HEK293 (cell line): ENCODE measurements at regions not wholly inside any gene's neighbourhood (a gene's known extent, or its start where the extent isn't known, plus 50 kb on each side); places are given as distances from the start of the nearest gene placed in this dataset.

Experiments
- CTCF ChIA-PET: fragments of 350-600 bp; formaldehyde crosslinking; extraction: SDS; loops from one replicate; lab custom pipeline; 2021; ENCODE audit warnings: antibody characterized with exemption; lab: Yijun Ruan, JAX
- POLR2A ChIA-PET: fragments of 300-600 bp; formaldehyde crosslinking; extraction: SDS; loops from one replicate; lab custom pipeline; 2020; ENCODE audit warnings: antibody characterized with exemption, inconsistent platforms; lab: Yijun Ruan, JAX
- H3K27ac ChIP-seq: fragments of 200-500 bp; sonication (Bioruptor generic); 2 replicates; pipeline ENCODE4 v1.5.1; 2014; ENCODE audit warnings: low read depth, low read length, control low read depth, inconsistent platforms; ENCODE audit errors: extremely low read depth
- H3K36me3 ChIP-seq, 2 experiments: fragments of 200-500 bp in 1 of 2; sonication (Bioruptor generic) in 1 of 2; 1 replicate in 1 of 2; 2 replicates in 1 of 2; pipeline ENCODE4 v1.5.1; 2014 to 2017; ENCODE audit warnings: inconsistent platforms in 2 of 2, low read length in 2 of 2; ENCODE audit not compliant: control insufficient read depth in 2 of 2, insufficient read depth in 1 of 2
- H3K4me1 ChIP-seq: fragments of 200-500 bp; sonication (Bioruptor generic); 2 replicates; pipeline ENCODE4 v1.5.1; 2014; ENCODE audit warnings: mild to moderate bottlenecking, low read length, inconsistent platforms; ENCODE audit not compliant: control insufficient read depth, insufficient read depth
- H3K4me3 ChIP-seq: 2 replicates; pipeline ENCODE4 v1.5.1; 2011; ENCODE audit warnings: low read depth, mild to moderate bottlenecking, control low read depth, low read length, moderate library complexity
- H3K9me3 ChIP-seq: fragments of 200-500 bp; sonication (Bioruptor generic); 2 replicates; pipeline ENCODE4 v1.5.1; 2014; ENCODE audit warnings: low read depth, low read length, inconsistent platforms; ENCODE audit not compliant: control insufficient read depth, insufficient read depth
- BCL11B ChIP-seq: fragments of 450-650 bp; formaldehyde crosslinking; IDR thresholded peaks from 2 replicates; pipeline ENCODE4 v1.5.1; 2016; ENCODE audit warnings: low read depth, missing biosample characterization, missing genetic modification characterization
- HIC1 ChIP-seq: fragments of 450-650 bp; formaldehyde crosslinking; IDR thresholded peaks from 2 replicates; pipeline ENCODE4 v1.5.1; 2016; ENCODE audit warnings: missing biosample characterization, missing genetic modification characterization
- HOXD13 ChIP-seq: sonication (generic); formaldehyde crosslinking; IDR thresholded peaks from 2 replicates; pipeline ENCODE4 v1.8.0; 2022; ENCODE audit warnings: missing genetic modification reagents, borderline replicate concordance
- PRDM10 ChIP-seq: fragments of 450-650 bp; formaldehyde crosslinking; IDR thresholded peaks from 2 replicates; pipeline ENCODE4 v1.5.1; 2016; ENCODE audit warnings: missing biosample characterization, missing genetic modification characterization
- ZNF155 ChIP-seq: fragments of 450-650 bp; formaldehyde crosslinking; IDR thresholded peaks from 2 replicates; pipeline ENCODE4 v1.5.1; 2016; ENCODE audit warnings: missing biosample characterization, missing genetic modification characterization
- ZNF16 ChIP-seq: fragments of 450-650 bp; formaldehyde crosslinking; IDR thresholded peaks from 2 replicates; pipeline ENCODE4 v1.5.1; 2016; ENCODE audit warnings: low read depth, missing biosample characterization, missing genetic modification characterization
- ZNF341 ChIP-seq: fragments of 450-650 bp; formaldehyde crosslinking; IDR thresholded peaks from 2 replicates; pipeline ENCODE4; 2016; ENCODE audit warnings: low read depth, missing biosample characterization, missing genetic modification characterization
- ZNF404 ChIP-seq: fragments of 450-650 bp; formaldehyde crosslinking; IDR thresholded peaks from 2 replicates; pipeline ENCODE4 v1.5.1; 2017; ENCODE audit warnings: missing biosample characterization, missing genetic modification characterization
- ZNF555 ChIP-seq: fragments of 450-650 bp; formaldehyde crosslinking; conservative IDR thresholded peaks from 2 replicates; pipeline ENCODE4 v1.5.1; 2017; ENCODE audit warnings: missing biosample characterization, mild to moderate bottlenecking, missing genetic modification characterization, inconsistent platforms
- ZNF585B ChIP-seq: fragments of 450-650 bp; formaldehyde crosslinking; IDR thresholded peaks from 2 replicates; pipeline ENCODE4 v1.5.1; 2016; ENCODE audit warnings: missing biosample characterization, missing genetic modification characterization
- ZNF626 ChIP-seq: fragments of 450-650 bp; sonication (Bioruptor Pico); formaldehyde crosslinking; IDR thresholded peaks from 2 replicates; pipeline ENCODE4 v1.5.1; 2018; ENCODE audit warnings: missing biosample characterization, missing genetic modification characterization, inconsistent platforms
- ZXDB ChIP-seq: fragments of 450-650 bp; formaldehyde crosslinking; IDR thresholded peaks from 2 replicates; pipeline ENCODE4 v1.5.1; 2016; ENCODE audit warnings: missing biosample characterization, missing genetic modification characterization
- TF ChIP-seq, protein P1 (sequence below): fragments of 450-650 bp; formaldehyde crosslinking; IDR thresholded peaks from 2 replicates; pipeline ENCODE4 v1.5.1; 2016; ENCODE audit warnings: missing biosample characterization, missing genetic modification characterization
- TF ChIP-seq, protein P2 (sequence below): fragments of 450-650 bp; formaldehyde crosslinking; IDR thresholded peaks from 2 replicates; pipeline ENCODE4 v1.5.1; 2016; ENCODE audit warnings: missing biosample characterization, missing genetic modification characterization
- TF ChIP-seq, protein P3 (sequence below): fragments of 450-650 bp; formaldehyde crosslinking; IDR thresholded peaks from 2 replicates; pipeline ENCODE4 v1.5.1; 2016; ENCODE audit warnings: missing biosample characterization, missing genetic modification characterization, borderline replicate concordance

GRCh38 chr6:27112974-27113373 lies 134.5 kb upstream of the PRSS16 start:
- CTCF ChIA-PET = interaction anchor here (0.5 kb wide), 1 partner anchor 496 kb away, joined by 3 read pairs; no protein-coding TSS in a partner anchor
- no peaks in the 10 kb centered on the region for H3K4me1 ChIP-seq
- no peak for TF ChIP-seq BCL11B (tag by site-specific recombination)
- no peak for TF ChIP-seq ZNF404 (tag by site-specific recombination)
- TF ChIP-seq ZNF341 = no peak
- TF ChIP-seq ZNF16 (tag by site-specific recombination) = no peak
- TF ChIP-seq, protein P1, sequence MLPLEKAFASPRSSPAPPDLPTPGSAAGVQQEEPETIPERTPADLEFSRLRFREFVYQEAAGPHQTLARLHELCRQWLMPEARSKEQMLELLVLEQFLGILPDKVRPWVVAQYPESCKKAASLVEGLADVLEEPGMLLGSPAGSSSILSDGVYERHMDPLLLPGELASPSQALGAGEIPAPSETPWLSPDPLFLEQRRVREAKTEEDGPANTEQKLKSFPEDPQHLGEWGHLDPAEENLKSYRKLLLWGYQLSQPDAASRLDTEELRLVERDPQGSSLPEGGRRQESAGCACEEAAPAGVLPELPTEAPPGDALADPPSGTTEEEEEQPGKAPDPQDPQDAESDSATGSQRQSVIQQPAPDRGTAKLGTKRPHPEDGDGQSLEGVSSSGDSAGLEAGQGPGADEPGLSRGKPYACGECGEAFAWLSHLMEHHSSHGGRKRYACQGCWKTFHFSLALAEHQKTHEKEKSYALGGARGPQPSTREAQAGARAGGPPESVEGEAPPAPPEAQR (tag by site-specific recombination) = no peak
- TF ChIP-seq ZNF585B = no peak
- TF ChIP-seq, protein P2, sequence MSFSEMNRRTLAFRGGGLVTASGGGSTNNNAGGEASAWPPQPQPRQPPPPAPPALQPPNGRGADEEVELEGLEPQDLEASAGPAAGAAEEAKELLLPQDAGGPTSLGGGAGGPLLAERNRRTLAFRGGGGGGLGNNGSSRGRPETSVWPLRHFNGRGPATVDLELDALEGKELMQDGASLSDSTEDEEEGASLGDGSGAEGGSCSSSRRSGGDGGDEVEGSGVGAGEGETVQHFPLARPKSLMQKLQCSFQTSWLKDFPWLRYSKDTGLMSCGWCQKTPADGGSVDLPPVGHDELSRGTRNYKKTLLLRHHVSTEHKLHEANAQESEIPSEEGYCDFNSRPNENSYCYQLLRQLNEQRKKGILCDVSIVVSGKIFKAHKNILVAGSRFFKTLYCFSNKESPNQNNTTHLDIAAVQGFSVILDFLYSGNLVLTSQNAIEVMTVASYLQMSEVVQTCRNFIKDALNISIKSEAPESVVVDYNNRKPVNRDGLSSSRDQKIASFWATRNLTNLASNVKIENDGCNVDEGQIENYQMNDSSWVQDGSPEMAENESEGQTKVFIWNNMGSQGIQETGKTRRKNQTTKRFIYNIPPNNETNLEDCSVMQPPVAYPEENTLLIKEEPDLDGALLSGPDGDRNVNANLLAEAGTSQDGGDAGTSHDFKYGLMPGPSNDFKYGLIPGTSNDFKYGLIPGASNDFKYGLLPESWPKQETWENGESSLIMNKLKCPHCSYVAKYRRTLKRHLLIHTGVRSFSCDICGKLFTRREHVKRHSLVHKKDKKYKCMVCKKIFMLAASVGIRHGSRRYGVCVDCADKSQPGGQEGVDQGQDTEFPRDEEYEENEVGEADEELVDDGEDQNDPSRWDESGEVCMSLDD (tag by site-specific recombination) = no peak
- TF ChIP-seq ZXDB = no peak
- TF ChIP-seq HOXD13 (CRISPR knock-in tag) = no peak
- TF ChIP-seq, all 188 proteins: peak for 0
- POLR2A ChIA-PET = no interaction called here
- Histone ChIP-seq H3K9me3 (no peaks in the 10 kb centered on the region), H3K4me3 (no peak overlapping the region), H3K27ac (no peak overlapping the region), H3K36me3 (no peaks in the 10 kb centered on the region)

DNA sequence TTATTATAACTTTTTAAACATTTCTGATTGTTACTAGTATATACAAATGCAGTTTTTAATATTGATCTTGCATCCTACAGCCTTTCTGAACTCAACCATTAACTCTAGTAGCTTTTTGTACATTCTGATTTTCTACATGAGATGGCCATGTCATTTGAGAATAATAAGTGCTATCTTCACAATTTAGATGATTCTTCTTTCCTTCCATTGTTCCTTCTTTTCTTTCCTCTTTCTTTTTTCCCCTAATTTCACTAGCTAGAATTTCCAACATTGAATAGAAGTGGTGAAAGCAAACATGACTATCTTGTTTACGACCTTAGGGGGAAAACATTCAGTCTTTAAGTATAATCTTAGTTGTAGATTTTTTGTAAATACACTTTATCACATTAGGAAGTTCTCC lies 128.2 kb upstream of the PRSS16 start:
- H3K4me3 ChIP-seq = no peak overlapping the region
- no peaks in the 10 kb centered on the region for H3K9me3 ChIP-seq
- TF ChIP-seq, protein P3, sequence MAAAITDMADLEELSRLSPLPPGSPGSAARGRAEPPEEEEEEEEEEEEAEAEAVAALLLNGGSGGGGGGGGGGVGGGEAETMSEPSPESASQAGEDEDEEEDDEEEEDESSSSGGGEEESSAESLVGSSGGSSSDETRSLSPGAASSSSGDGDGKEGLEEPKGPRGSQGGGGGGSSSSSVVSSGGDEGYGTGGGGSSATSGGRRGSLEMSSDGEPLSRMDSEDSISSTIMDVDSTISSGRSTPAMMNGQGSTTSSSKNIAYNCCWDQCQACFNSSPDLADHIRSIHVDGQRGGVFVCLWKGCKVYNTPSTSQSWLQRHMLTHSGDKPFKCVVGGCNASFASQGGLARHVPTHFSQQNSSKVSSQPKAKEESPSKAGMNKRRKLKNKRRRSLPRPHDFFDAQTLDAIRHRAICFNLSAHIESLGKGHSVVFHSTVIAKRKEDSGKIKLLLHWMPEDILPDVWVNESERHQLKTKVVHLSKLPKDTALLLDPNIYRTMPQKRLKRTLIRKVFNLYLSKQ (tag by site-specific recombination) = no peak
- TF ChIP-seq HIC1 = no peak
- TF ChIP-seq ZNF626 = no peak
- TF ChIP-seq ZNF155 (tag by site-specific recombination) = no peak
- TF ChIP-seq ZNF555 = no peak
- TF ChIP-seq ZXDB = no peak
- TF ChIP-seq PRDM10 (tag by site-specific recombination) = no peak
- peaks cover 0 to 2% of the 10 kb centered on the region in 2 experiments; a peak in 1 of 3 replicates for H3K36me3 ChIP-seq
- no peaks in the 10 kb centered on the region for H3K4me1 ChIP-seq
- ChIA-PET POLR2A (interaction anchor here (0.7 kb wide), 1 partner anchor 9 kb away, joined by 3 read pairs; no protein-coding TSS in a partner anchor), CTCF (interaction anchor here (0.6 kb wide), 1 partner anchor 350 kb away, joined by 3 read pairs; no protein-coding TSS in a partner anchor)
- no peak overlapping the region for H3K27ac ChIP-seq
